ENCODE measurements at regions not wholly inside any gene's neighbourhood (a gene's known extent, or its start where the extent isn't known, plus 50 kb on each side); places are given as distances from the start of the nearest gene placed in this dataset.

DNA sequence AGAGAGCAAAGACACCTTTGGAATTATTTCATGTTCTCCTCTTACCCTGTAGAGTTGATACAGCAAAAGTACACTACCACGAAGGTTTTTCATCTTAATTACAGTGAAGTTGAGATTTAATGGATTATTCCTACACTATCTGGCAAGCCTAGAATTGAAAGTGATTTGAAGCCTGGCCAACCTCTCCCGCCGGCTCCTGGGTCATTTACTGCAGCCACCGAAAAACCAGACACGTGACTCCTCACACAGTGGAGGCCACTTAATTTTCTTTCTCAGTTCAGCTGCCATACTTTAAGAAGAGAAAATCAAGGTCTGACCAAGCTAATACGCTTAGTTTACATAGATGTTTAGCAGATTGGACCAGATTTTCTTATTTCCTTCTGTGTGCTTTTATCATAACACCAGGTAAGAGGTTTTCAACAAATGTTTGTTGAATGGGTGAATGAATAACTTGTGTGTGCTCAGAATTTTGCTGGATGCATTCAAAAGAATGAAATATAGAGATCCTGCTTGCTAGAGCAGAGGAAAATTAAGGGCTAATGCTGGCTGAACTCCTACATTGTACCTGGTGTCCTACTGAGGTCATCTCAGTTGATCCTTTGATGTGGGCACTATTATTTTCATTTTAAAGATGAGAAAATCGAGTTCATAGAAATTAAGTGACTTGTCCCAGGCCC, 97.2 kb upstream of the PDE10A start:
- H3K27ac ChIP-seq (ENCODE audit: low read depth, low read length) = no peak overlapping the region
- FAIRE-seq (no peak), DNase-seq (ENCODE audit: low read depth) (no peak)
- H3K27me3 Mint-ChIP-seq (ENCODE audit: low read depth, unreplicated experiment) = peaks cover 4% of the 10 kb centered on the region
- TF ChIP-seq EZH2 (IDR thresholded peaks at IDR 0.05; ENCODE audit: insufficient read depth, low read length) = no peak
- no peaks in the 10 kb centered on the region for H3K4me1 Mint-ChIP-seq (ENCODE audit: low read depth, unreplicated experiment)
- H3K4me3 Mint-ChIP-seq (ENCODE audit: unreplicated experiment) = no peak overlapping the region
- H3K4me3 ChIP-seq (ENCODE audit: insufficient read depth, low read depth, low read length) = no peak overlapping the region
- peaks cover 3% of the 10 kb centered on the region for H3K9me3 ChIP-seq (ENCODE audit: insufficient read depth, low read depth, low read length)
- no peak overlapping the region for H2AFZ ChIP-seq (ENCODE audit: low read depth, low read length)
- no peak overlapping the region for H3K4me2 ChIP-seq (ENCODE audit: low read length)
- H4K20me1 ChIP-seq (ENCODE audit: insufficient read depth, low read length) = no peaks in the 10 kb centered on the region
- no peaks in the 10 kb centered on the region for H3K27me3 ChIP-seq (ENCODE audit: insufficient read depth, low read length)
- H3K4me1 ChIP-seq (ENCODE audit: insufficient read depth, low read length) = no peaks in the 10 kb centered on the region
- H3K79me2 ChIP-seq (ENCODE audit: insufficient read depth, low read length) = no peaks in the 10 kb centered on the region
- no peak overlapping the region for H3K9ac ChIP-seq (ENCODE audit: low read length)
- H3K9me3 Mint-ChIP-seq (ENCODE audit: unreplicated experiment) = peaks cover 1% of the 10 kb centered on the region
- H3K27ac Mint-ChIP-seq (ENCODE audit: unreplicated experiment) = no peak overlapping the region
- H3K36me3 ChIP-seq (ENCODE audit: insufficient read depth, low read length) = no peaks in the 10 kb centered on the region
- H3K36me3 Mint-ChIP-seq (ENCODE audit: low read depth, unreplicated experiment) = no peaks in the 10 kb centered on the region

DNA sequence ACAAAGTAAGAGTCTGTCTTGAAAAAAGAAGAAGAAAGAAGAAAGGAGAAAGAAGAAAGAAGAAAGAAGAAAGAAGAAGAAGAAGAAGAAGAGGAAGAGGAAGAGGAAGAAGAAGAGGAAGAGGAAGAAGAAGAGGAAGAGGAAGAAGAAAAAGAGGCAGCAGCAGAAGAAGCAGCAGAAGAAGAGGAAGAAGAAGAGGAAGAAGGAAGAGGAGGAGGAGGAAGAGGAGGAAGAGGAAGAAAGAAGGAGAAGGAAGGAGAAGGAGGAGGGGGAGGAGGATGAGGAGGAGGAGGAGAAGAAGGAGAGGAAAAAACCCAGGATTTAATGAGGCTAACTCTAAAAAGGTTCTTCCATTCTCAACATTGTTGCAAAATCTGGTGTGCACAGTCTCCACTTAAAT, 95.4 kb upstream of the PDE10A start:
- Histone ChIP-seq H3K27ac (ENCODE audit: low read depth, low read length) (no peak overlapping the region), H3K4me1 (ENCODE audit: insufficient read depth, low read length) (no peaks in the 10 kb centered on the region), H3K4me2 (ENCODE audit: low read length) (no peak overlapping the region), H2AFZ (ENCODE audit: low read depth, low read length) (no peak overlapping the region), H3K4me3 (ENCODE audit: insufficient read depth, low read depth, low read length) (no peak overlapping the region), H4K20me1 (ENCODE audit: insufficient read depth, low read length) (no peaks in the 10 kb centered on the region), H3K36me3 (ENCODE audit: insufficient read depth, low read length) (no peaks in the 10 kb centered on the region), H3K9me3 (ENCODE audit: insufficient read depth, low read depth, low read length) (peaks cover 3% of the 10 kb centered on the region), H3K79me2 (ENCODE audit: insufficient read depth, low read length) (no peaks in the 10 kb centered on the region), H3K9ac (ENCODE audit: low read length) (no peak overlapping the region), H3K27me3 (ENCODE audit: insufficient read depth, low read length) (no peaks in the 10 kb centered on the region)
- no peak overlapping the region for H3K4me3 Mint-ChIP-seq (ENCODE audit: unreplicated experiment)
- no peaks in the 10 kb centered on the region for H3K36me3 Mint-ChIP-seq (ENCODE audit: low read depth, unreplicated experiment)
- H3K4me1 Mint-ChIP-seq (ENCODE audit: low read depth, unreplicated experiment) = no peaks in the 10 kb centered on the region
- no peak for DNase-seq (ENCODE audit: low read depth)
- FAIRE-seq = no peak
- no peak for TF ChIP-seq EZH2 (IDR thresholded peaks at IDR 0.05; ENCODE audit: insufficient read depth, low read length)
- TF ChIP-seq, protein P1, sequence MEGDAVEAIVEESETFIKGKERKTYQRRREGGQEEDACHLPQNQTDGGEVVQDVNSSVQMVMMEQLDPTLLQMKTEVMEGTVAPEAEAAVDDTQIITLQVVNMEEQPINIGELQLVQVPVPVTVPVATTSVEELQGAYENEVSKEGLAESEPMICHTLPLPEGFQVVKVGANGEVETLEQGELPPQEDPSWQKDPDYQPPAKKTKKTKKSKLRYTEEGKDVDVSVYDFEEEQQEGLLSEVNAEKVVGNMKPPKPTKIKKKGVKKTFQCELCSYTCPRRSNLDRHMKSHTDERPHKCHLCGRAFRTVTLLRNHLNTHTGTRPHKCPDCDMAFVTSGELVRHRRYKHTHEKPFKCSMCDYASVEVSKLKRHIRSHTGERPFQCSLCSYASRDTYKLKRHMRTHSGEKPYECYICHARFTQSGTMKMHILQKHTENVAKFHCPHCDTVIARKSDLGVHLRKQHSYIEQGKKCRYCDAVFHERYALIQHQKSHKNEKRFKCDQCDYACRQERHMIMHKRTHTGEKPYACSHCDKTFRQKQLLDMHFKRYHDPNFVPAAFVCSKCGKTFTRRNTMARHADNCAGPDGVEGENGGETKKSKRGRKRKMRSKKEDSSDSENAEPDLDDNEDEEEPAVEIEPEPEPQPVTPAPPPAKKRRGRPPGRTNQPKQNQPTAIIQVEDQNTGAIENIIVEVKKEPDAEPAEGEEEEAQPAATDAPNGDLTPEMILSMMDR (IDR thresholded peaks at IDR 0.05; ENCODE audit: insufficient read depth, low read depth, low read length) = no peak
- no peak overlapping the region for H3K27ac Mint-ChIP-seq (ENCODE audit: unreplicated experiment)
- H3K27me3 Mint-ChIP-seq (ENCODE audit: low read depth, unreplicated experiment) = peaks cover 4% of the 10 kb centered on the region
- peaks cover 1% of the 10 kb centered on the region for H3K9me3 Mint-ChIP-seq (ENCODE audit: unreplicated experiment)

DNA sequence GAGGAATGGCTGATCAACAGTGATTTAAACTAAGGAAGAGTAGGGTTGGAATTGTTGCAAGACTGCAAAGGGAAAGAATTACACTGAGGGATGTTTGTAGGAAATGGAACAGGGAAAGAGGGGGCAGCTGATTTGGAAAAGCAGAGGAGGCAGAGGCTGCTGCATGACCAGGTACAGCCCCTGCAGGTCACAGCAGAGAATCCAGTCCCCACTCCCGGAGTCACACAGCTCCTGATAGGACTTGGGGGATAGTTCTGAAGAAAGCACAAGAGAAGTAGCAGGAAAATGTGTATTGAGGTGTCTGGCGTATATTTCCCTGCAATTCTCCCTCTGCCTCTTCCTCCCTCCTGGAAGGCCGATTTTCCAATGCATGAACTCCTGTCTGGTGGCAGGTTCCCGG, 92.5 kb upstream of the PDE10A start:
- Mint-ChIP-seq H3K9me3 (ENCODE audit: unreplicated experiment) (peaks cover 1% of the 10 kb centered on the region), H3K4me1 (ENCODE audit: low read depth, unreplicated experiment) (no peaks in the 10 kb centered on the region), H3K4me3 (ENCODE audit: unreplicated experiment) (no peak overlapping the region), H3K36me3 (ENCODE audit: low read depth, unreplicated experiment) (no peaks in the 10 kb centered on the region), H3K27me3 (ENCODE audit: low read depth, unreplicated experiment) (peaks cover 4% of the 10 kb centered on the region), H3K27ac (ENCODE audit: unreplicated experiment) (no peak overlapping the region)
- Histone ChIP-seq H3K4me3 (ENCODE audit: insufficient read depth, low read depth, low read length) (no peak overlapping the region), H3K36me3 (ENCODE audit: insufficient read depth, low read length) (no peaks in the 10 kb centered on the region), H3K9me3 (ENCODE audit: insufficient read depth, low read depth, low read length) (no peaks in the 10 kb centered on the region), H2AFZ (ENCODE audit: low read depth, low read length) (no peak overlapping the region), H3K27ac (ENCODE audit: low read depth, low read length) (no peak overlapping the region), H3K27me3 (ENCODE audit: insufficient read depth, low read length) (no peaks in the 10 kb centered on the region), H4K20me1 (ENCODE audit: insufficient read depth, low read length) (no peaks in the 10 kb centered on the region), H3K4me1 (ENCODE audit: insufficient read depth, low read length) (no peaks in the 10 kb centered on the region), H3K79me2 (ENCODE audit: insufficient read depth, low read length) (no peaks in the 10 kb centered on the region), H3K4me2 (ENCODE audit: low read length) (no peak overlapping the region), H3K9ac (ENCODE audit: low read length) (no peak overlapping the region)
- TF ChIP-seq, protein P1 (IDR thresholded peaks at IDR 0.05; ENCODE audit: insufficient read depth, low read depth, low read length) = no peak
- TF ChIP-seq EZH2 (IDR thresholded peaks at IDR 0.05; ENCODE audit: insufficient read depth, low read length) = no peak
- DNase-seq (ENCODE audit: low read depth) = no peak
- FAIRE-seq = no peak
